Liver (tissue), 8 donors: ENCODE measurements at regions not wholly inside any gene's neighbourhood (a gene's known extent, or its start where the extent isn't known, plus 50 kb on each side); places are given as distances from the start of the nearest gene placed in this dataset.

Experiments
- DNase-seq: peaks from one replicate; pipeline ENCODE4 v3.0.0-alpha.2; 2017; ENCODE audit warnings: low spot score
- H3K27ac ChIP-seq, 2 donors: one replicate each; pipeline ENCODE4 v1.7.0; 2013; ENCODE audit warnings: inconsistent platforms in 2 of 2, low read length in 2 of 2, control low read depth in 1 of 2, low read depth in 1 of 2, mild to moderate bottlenecking in 1 of 2
- H3K27me3 ChIP-seq, 4 donors: one replicate each; pipeline versions ENCODE4 v1.6.1 to v1.7.0; 2013; ENCODE audit warnings: low read length in 3 of 4, inconsistent platforms in 1 of 4, mild to moderate bottlenecking in 1 of 4, moderate library complexity in 1 of 4; ENCODE audit not compliant: control insufficient read depth in 4 of 4, insufficient read depth in 4 of 4
- H3K36me3 ChIP-seq, 4 donors: one replicate each; pipeline versions ENCODE4 v1.6.1 to v1.7.0; 2013; ENCODE audit warnings: low read length in 3 of 4, mild to moderate bottlenecking in 3 of 4, low read depth in 1 of 4, moderate library complexity in 1 of 4; ENCODE audit not compliant: control insufficient read depth in 4 of 4, insufficient read depth in 3 of 4
- H3K4me1 ChIP-seq, 4 donors: one replicate each; pipeline versions ENCODE4 v1.6.1 to v1.7.0; 2013; ENCODE audit warnings: low read length in 3 of 4, mild to moderate bottlenecking in 3 of 4, moderate library complexity in 1 of 4; ENCODE audit not compliant: control insufficient read depth in 4 of 4, insufficient read depth in 4 of 4
- H3K4me3 ChIP-seq, 3 donors: one replicate each; pipeline versions ENCODE4 v1.6.1 to v1.7.0; 2013; ENCODE audit warnings: low read length in 3 of 3, control low read depth in 1 of 3, low read depth in 1 of 3, mild to moderate bottlenecking in 1 of 3
- H3K9ac ChIP-seq, 2 donors: one replicate each; pipeline ENCODE4 v1.7.0; 2013; ENCODE audit warnings: low read length in 2 of 2, mild to moderate bottlenecking in 2 of 2, moderate library complexity in 2 of 2, control low read depth in 1 of 2, low read depth in 1 of 2
- H3K9me3 ChIP-seq, 4 donors: one replicate each; pipeline versions ENCODE4 v1.6.1 to v1.7.0; 2013; ENCODE audit warnings: low read length in 3 of 4; ENCODE audit not compliant: control insufficient read depth in 4 of 4
- ATF3 ChIP-seq: IDR thresholded peaks from 2 replicates; pipeline ENCODE4 v1.6.1; 2016; ENCODE audit warnings: antibody characterized with exemption
- CTCF ChIP-seq: fragments of 150-350 bp; IDR thresholded peaks from 2 replicates; pipeline ENCODE4 v1.5.1; 2017; ENCODE audit warnings: improper control_type of control experiment, low read depth, low read length; ENCODE audit not compliant: missing input control
- EGR1 ChIP-seq, 2 donors: IDR thresholded peaks; 2 replicates each; pipeline ENCODE4 v1.6.1; 2016 to 2018; ENCODE audit warnings: antibody characterized with exemption in 2 of 2, low read depth in 2 of 2
- FOXA1 ChIP-seq: IDR thresholded peaks from 2 replicates; pipeline ENCODE4 v1.6.1; 2016; ENCODE audit warnings: antibody characterized with exemption
- FOXA2 ChIP-seq: IDR thresholded peaks from 2 replicates; pipeline ENCODE4 v1.6.1; 2016; ENCODE audit warnings: antibody characterized with exemption
- GABPA ChIP-seq, 2 donors: IDR thresholded peaks in 1 of 2; conservative IDR thresholded peaks in 1 of 2; 2 replicates each; pipeline ENCODE4 v1.6.1; 2016; ENCODE audit warnings: antibody characterized with exemption in 2 of 2, mild to moderate bottlenecking in 1 of 2, moderate library complexity in 1 of 2
- HNF4A ChIP-seq, 2 donors: conservative IDR thresholded peaks; 2 replicates each; pipeline ENCODE4 v1.6.1; 2016; ENCODE audit warnings: antibody characterized with exemption in 2 of 2, mild to moderate bottlenecking in 2 of 2
- HNF4G ChIP-seq: IDR thresholded peaks from 2 replicates; pipeline ENCODE4 v1.6.1; 2016; ENCODE audit warnings: antibody characterized with exemption
- JUND ChIP-seq, 2 donors: IDR thresholded peaks; 2 replicates each; pipeline ENCODE4 v1.6.1; 2016; ENCODE audit warnings: antibody characterized with exemption in 2 of 2
- MAX ChIP-seq: IDR thresholded peaks from 2 replicates; pipeline ENCODE4 v1.6.1; 2016; ENCODE audit warnings: antibody characterized with exemption
- NR2F2 ChIP-seq: IDR thresholded peaks from 2 replicates; pipeline ENCODE4 v1.6.1; 2016; ENCODE audit warnings: antibody characterized with exemption
- RAD21 ChIP-seq, 2 donors: IDR thresholded peaks; 2 replicates each; pipeline ENCODE4 v1.6.1; 2016; ENCODE audit warnings: antibody characterized with exemption in 2 of 2, mild to moderate bottlenecking in 2 of 2
- REST ChIP-seq: IDR thresholded peaks from 2 replicates; pipeline ENCODE4 v1.6.1; 2016; ENCODE audit warnings: antibody characterized with exemption, mild to moderate bottlenecking
- RXRA ChIP-seq, 2 donors: IDR thresholded peaks; 2 replicates each; pipeline ENCODE4 v1.6.1; 2017 to 2018; ENCODE audit warnings: antibody characterized with exemption in 2 of 2, mild to moderate bottlenecking in 1 of 2
- SP1 ChIP-seq: IDR thresholded peaks from 2 replicates; pipeline ENCODE4 v1.6.1; 2018; ENCODE audit warnings: antibody characterized with exemption, mild to moderate bottlenecking
- TAF1 ChIP-seq: conservative IDR thresholded peaks from 2 replicates; pipeline ENCODE4 v1.6.1; 2016; ENCODE audit warnings: antibody characterized with exemption, mild to moderate bottlenecking
- YY1 ChIP-seq: IDR thresholded peaks from 2 replicates; pipeline ENCODE4 v1.6.1; 2016; ENCODE audit warnings: antibody characterized with exemption, mild to moderate bottlenecking
- ZBTB33 ChIP-seq: IDR thresholded peaks from 2 replicates; pipeline ENCODE4 v1.6.1; 2016; ENCODE audit warnings: antibody characterized with exemption
- WGBS: extraction: QIAGEN DNeasy Blood & Tissue Kit; methylation state at CpG from one replicate; pipeline ENCODE4 v1.1.7; 2013; 5-methylcytosine and 5-hydroxymethylcytosine counted together
- donor health status: healthy.
- donor health status: healthy.
- donor health status: healthy.
- donor health status: healthy.
- donor health status: healthy.

GRCh38 chr17:73968680-73969079 lies 234.8 kb upstream of the RPL38 start:
- Histone ChIP-seq H3K27ac (no peak overlapping the region), H3K9me3 (peaks cover 0 to 4% (median 0%) of the 10 kb centered on the region in 4 donors), H3K27me3 (peaks cover 0 to 16% (median 0%) of the 10 kb centered on the region in 4 donors), H3K4me3 (no peak overlapping the region), H3K9ac (no peak overlapping the region), H3K36me3 (no peaks in the 10 kb centered on the region), H3K4me1 (no peaks in the 10 kb centered on the region)
- DNase-seq = no peak
- TF ChIP-seq GABPA (IDR thresholded peaks at IDR 0.05 in 1 of 2, conservative IDR thresholded peaks at IDR 0.05 in 1 of 2) (no peak), ATF3 (no peak), YY1 (no peak), RAD21 (IDR thresholded peaks at IDR 0.05) (no peak), SP1 (no peak), NR2F2 (no peak), EGR1 (IDR thresholded peaks at IDR 0.05; ENCODE audit: low read depth in 2 of 2) (no peak), HNF4A (conservative IDR thresholded peaks at IDR 0.05) (no peak), CTCF (no peak), TAF1 (no peak), FOXA1 (no peak), ZBTB33 (no peak), REST (no peak), FOXA2 (no peak), MAX (no peak)
- 67% methylated on average over 3 of the region's 3 CpGs for WGBS

GRCh38 chr17:73969956-73970355 lies 233.5 kb upstream of the RPL38 start:
- Histone ChIP-seq H3K4me1 (no peaks in the 10 kb centered on the region), H3K9me3 (peaks cover 0 to 4% (median 0%) of the 10 kb centered on the region in 4 donors), H3K36me3 (no peaks in the 10 kb centered on the region), H3K27ac (no peak overlapping the region), H3K9ac (no peak overlapping the region), H3K27me3 (peaks cover 0 to 16% (median 0%) of the 10 kb centered on the region in 4 donors), H3K4me3 (no peak overlapping the region)
- no peak for DNase-seq
- 53% methylated on average over 7 of the region's 7 CpGs for WGBS
- TF ChIP-seq RAD21 (IDR thresholded peaks at IDR 0.05) = no peak
- no peak for TF ChIP-seq ATF3
- TF ChIP-seq HNF4G = no peak
- TF ChIP-seq ZBTB33 = no peak
- no peak for TF ChIP-seq HNF4A (conservative IDR thresholded peaks at IDR 0.05)
- TF ChIP-seq SP1 = no peak
- no peak for TF ChIP-seq GABPA (IDR thresholded peaks at IDR 0.05 in 1 of 2, conservative IDR thresholded peaks at IDR 0.05 in 1 of 2)
- no peak for TF ChIP-seq TAF1
- TF ChIP-seq CTCF = no peak
- TF ChIP-seq EGR1 (IDR thresholded peaks at IDR 0.05; ENCODE audit: low read depth in 2 of 2) = no peak
- no peak for TF ChIP-seq FOXA2
- no peak for TF ChIP-seq FOXA1
- TF ChIP-seq RXRA (IDR thresholded peaks at IDR 0.05) = no peak
- TF ChIP-seq MAX = no peak
- TF ChIP-seq NR2F2 = no peak
- no peak for TF ChIP-seq YY1
- TF ChIP-seq JUND (IDR thresholded peaks at IDR 0.05) = no peak
